DMS 273 treated with DMSO at 0.1 percent for 48 hours (cell line): ENCODE measurements at regions not wholly inside any gene's neighbourhood (a gene's known extent, or its start where the extent isn't known, plus 50 kb on each side); places are given as distances from the start of the nearest gene placed in this dataset.

Source experiments
- DNase-seq: peaks from one replicate; lab custom pipeline; 2025; lab: John Stamatoyannopoulos, UW

DNA sequence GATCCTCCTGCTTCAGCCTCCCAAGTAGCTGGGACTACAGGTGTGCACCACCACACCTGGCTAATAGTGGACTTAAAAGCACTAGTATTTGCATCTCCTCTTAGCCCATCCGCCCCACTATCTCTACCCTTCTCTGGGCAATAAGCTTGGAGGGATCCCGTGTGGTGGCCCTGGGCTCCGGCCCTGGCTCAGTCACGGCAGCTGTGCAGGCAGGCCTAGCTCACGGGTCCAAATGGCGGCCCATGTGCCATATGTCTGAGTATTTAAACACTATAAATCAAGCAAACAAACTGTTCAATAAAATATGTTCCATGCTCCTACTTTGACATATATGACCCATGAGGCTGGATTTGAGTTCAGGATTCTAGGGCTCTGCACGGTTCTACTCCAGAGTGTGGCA lies 118.4 kb downstream of the BANF2 start:
- DNase-seq = no peak

DNA sequence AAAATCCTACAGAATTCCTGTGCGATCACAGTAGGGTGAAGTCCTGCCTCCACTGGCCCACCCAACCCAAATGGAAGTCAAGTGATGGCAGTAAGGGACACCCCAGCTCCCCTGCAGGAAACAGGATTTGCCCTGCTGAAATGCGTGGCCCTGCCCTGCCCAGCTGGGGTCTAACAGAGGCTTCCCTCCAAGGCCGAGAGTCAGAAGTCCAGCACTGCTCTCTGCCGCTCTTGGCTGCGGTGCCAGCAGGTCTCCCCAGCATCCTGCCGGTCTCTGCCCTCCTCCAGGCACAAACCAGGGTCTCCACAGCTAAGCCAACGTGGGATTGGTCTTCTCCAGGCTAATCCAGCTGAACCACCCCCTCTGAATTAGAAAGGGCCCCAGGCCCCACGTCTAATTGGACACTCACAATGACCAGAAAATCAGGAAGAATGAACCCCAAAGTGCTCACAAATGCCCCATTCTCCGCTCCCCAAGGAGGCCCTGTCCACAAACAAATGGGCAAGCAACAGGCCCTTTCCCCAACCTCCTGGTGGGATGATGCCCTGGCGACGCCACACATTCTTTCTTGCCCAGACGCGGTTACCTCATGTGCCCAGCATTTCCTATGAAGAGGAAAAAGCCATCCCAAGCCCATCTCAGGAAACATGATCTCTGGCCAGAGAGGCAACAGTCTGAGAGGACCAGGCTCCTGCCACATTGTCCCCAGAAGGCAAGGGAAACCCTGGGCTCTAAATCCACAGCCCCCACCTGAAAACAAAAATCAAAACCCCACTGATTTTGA lies 117.2 kb downstream of the BANF2 start:
- no peak for DNase-seq

DNA sequence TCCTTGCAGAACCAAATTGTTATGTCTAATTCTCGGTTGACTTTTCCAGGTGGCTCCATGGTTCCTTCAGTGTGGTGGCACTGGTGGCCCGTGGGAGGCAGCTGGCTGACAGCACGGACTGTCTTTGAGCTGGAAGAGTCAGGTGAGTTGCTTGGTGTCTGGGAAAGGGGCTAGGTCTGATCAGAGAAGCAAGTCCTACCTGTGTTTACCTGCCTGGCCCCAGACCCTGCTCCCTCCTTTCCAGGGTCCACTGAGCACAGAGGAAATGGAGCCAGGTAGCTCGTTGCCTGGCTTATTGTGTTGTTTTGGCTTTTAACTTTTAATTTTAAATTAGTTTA lies 111.8 kb downstream of the BANF2 start:
- no peak for DNase-seq

DNA sequence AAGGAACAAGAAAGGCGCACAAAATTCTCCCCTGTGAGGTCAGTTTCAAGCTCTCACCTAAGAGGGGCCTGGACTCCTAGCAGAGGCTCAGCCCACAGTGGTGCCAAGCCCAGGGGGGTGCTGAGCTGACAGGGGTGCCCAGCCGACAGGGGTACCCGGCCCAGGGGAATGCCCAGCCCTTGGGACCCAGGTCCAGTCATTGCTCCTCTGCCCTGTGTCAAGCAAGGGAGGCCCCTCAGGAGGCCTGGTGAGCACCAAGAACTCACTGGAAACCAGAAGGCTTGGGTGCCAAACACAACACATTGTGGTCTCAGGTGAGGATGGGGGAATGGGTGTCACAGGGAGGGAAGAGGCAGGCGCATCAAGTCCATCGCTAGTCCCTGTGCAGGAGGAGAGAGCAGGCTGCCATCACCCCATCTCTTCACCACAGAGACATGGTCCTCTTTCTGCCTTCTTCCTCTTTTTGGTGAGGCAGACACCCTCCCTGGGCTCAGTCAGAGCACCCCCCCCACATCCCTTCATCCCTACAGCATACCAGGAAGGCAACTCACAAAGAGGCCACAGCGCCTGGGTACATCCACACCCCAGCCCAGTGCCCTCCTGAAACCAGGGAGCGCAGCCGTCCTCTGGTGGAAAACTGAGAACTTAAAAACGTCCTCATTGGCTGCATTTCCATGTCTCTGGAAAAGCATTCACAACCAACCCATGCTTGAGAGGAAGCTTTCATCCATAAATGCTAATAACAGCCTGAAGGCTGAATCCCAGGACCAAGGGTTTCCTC lies 111.3 kb downstream of the BANF2 start:
- DNase-seq = no peak

DNA sequence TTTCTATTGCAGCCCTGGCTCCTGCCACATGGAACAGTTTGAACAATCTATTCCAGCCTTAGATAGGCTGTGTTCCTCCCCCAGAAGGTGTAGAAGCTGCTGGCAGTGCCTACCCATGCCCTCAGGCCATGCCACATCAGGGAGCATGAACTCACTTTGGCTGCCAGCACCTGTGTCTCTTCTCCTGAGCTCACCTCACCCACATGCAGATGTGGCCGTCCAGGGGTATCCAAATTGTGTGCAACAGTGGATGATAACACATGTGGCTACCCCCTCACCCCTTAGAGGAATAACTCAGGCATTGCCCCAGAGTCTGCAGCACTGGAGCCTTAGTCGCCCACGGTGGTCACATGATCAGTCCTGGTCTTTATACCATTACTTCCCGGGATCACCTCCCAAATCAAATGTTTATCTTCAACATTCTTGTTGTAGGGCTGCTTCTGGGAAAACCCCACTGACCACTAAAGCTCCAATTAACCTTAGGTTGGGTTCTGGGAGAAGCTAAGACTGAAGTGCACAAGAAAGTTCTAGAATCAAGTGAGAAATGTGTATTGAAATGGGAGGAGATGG lies 110.4 kb downstream of the BANF2 start:
- DNase-seq = no peak

DNA sequence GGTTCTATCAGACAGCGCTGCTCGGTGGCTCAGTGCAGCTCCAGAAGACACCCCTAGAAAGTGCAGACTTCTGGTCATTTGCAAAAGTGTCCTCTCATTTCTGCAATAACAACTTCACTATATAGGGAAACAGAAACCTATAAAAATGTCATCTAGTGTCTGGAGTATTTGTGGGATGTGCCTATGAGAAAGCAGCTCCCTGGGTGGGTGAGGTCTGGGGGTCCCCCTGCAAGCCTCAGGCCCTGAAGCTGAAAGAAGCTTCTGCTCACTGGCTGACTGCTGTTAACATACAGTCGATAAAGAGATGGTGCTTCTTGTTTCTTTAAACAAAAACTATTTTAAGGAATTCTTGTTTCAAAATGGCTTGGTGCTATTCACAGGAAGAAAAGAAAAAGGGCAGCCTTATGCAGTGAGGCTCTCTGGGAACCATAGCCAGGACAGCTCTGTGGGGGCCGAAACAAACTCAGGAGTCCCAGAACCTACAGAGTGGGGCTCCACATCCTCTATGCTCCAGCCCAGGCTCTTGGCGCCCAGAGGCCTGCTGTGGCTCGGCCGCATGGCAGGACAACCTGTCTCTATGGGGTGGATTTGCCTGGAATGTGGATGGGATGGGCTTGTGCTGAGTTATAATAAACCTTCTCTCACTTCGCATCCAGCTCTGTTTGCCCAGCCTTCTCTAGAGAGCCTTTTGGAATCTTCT lies 109.7 kb downstream of the BANF2 start:
- DNase-seq = no peak

DNA sequence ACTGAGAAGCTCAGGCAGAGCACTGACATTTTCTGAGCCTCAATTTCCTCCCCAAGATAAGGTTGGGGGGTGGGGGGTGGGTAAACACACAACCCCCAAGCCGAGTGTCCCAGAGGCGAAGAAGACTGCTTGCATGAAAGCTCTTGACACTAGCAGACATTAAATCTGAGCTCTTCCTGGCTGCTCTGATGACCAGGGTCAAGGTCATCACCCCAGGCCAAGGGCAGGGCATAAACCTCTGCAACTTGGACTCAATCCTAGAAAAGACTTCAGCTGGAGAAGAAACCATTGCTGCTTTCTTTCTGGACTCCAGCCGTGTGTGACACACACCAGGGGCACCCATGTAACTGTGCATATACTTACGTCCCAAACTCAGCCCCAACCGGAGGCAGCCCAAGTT lies 109.0 kb downstream of the BANF2 start:
- no peak for DNase-seq

DNA sequence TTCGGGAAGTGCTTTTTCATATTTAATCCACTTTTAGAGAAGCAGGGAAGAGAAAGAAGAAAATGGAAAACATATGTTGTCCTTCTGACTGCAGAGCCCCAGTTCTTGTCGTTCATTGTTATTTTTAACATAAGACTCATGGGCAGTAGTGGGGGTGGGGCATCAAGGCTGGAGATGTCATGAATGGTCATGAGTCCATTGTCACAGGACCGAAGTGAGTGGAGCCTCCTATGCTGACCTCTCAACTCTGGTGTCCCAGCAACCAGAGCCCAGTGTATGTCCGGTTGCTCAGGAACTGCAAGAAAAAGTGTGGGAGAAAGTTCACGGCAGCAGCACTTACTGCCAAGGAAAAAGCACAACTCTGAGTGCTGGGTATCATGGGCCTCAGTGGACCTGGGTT lies 108.6 kb downstream of the BANF2 start:
- no peak for DNase-seq

DNA sequence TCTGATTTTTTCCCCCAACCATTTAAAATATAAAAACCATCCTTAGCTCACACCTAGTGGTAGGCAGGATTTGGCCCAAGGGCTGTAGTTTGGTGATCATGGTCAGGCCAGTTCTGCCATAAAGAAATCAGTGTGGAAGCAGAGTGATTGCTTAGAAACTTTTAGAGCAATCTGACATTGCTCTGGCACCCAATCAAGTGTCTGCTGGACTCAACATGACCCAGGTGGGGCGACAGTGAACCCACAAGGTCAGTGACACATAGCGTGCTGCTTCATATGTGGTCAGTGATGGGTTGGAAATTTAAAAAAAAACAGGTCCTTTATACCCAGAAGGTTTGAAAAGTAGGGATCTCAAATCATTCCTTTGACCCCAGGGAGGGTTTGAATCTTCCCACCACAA lies 107.9 kb downstream of the BANF2 start:
- no peak for DNase-seq

DNA sequence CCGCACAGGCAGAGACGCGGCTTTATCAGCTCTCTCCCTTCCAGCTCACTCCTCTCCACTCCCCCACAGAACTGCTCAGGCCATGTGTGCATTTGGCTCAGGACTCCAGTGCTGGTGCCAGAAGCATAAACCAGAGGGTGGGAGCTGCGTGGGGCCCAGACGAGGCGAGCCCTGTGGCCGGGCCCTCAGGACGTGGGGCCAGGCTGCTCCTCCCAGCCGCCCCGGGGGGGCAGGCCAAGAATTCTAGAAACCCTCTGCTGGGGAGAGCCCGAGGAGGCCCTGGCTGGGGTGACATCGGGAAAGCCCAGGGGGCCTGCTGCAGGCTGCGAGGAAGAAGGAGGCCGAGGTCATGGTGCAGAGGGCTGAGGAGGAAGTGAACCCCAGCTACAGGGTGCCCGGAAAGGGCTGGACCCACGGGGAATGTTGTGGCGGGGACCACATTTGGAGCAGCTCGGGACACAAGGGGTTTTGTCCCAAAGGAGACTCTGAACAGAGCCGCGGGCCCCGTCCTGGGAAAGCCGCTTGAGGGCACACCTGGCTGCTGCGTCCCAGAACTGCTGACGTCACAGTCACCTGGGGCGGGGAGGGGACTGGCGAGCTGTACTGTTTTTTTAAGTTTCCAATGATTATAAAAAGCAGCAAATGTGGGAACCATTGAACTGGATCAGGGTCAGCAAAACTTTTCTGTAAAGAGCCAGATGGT lies 107.1 kb downstream of the BANF2 start:
- no peak for DNase-seq

DNA sequence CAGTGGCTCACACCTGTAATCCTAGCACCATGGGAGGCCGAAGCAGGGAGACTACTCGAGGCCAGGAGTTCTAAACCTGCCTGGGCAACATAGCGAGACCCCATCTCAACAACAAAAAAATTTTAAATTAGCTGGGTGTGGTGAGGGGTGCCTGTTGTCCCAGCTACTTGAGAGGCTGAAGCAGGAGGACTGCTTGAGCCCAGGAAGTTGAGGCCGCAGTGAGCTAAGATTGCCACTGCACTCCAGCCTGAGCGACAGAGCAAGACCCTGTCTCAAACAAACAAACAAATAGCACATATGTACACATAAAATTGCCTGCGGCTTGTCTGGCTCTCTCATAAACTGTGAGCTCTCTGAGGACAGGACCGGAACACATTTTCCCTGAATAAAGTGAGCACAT lies 106.3 kb downstream of the BANF2 start:
- DNase-seq = no peak

DNA sequence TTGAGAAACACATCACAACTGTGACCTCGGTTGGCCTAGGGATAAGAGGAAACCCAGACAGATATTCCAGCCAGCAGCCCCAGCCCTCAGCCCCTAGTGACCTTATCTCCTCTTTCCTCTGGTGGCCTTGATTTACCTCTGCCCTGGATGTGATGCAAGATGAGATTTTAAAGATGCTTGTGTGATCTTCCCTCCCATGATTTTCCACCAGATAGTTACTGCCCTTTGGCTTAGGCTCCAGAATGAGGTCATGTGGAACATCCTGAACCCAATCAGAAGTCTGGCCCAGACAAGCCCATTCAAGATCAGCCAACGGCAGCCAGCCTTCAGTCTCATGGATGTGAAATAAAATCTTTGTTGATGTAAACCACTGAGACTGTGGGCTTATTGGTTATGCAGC lies 104.0 kb downstream of the BANF2 start:
- DNase-seq = no peak

DNA sequence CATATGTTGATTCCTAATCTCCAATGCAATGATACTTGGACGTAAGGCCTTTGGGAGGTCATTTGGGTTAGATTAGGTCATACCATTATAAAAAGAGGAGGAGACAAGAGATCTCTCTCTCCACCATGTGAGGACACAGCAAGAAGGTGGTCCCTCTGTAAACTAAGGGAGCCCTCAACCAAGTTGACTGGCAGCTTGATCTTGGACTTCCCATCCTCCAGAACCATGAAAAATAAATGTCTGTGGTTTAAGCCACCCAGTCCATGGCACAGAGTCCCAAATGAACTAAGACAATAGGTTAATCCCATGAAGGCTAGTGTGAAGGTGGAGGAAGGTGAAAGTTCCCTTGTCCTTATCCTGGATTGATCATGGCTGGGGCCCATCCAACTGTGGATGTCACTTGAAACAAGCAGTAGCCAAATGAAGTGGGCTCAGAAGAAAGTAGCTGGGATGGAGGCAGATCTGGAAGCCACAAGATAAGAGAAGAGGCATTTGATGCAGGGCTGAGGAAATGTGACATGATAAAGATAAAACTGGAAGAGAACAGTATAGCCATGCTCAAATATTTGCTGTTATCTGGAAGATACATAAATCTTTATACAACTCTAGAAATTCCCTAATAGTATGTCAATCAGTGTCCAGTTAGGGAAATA lies 99.9 kb downstream of the BANF2 start:
- no peak for DNase-seq

DNA sequence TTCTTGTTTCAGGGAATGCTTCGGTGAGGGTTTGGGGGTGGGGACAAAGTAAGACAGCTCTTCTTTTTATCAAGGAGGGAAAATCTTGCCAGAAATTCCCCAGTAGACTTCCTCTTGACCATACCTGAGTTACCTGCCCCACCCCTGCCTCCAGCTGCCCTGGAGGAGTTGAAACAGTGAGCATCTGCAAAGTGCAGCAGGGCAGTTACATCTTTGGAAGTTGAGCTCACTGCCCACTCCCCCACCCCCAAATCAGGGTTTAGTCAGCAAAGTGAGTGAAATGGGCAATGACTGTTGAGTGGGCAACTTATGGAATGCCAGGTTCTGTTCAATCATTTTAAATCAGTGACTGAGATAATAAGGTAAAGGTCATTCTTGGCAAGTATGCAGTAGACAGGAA lies 98.8 kb downstream of the BANF2 start:
- no peak for DNase-seq

DNA sequence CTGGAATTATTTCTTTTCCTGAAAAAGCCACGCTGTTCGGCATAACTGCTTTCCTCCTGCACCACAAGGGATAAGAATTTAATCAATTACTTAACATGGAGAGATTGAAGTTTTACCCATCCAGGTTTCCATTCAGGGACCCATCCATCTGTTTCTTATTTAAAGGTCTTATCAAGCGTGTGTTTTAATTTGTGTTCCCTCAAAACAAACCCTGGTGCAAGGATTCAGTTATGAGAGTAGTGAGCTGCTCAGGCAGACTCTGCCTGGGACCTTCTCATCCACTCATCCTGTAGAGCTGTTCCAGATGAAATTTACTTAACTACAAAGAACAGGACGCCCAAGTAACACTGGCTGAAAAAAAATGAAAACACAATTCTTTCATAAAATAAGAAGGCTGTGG lies 97.8 kb downstream of the BANF2 start:
- DNase-seq = no peak

DNA sequence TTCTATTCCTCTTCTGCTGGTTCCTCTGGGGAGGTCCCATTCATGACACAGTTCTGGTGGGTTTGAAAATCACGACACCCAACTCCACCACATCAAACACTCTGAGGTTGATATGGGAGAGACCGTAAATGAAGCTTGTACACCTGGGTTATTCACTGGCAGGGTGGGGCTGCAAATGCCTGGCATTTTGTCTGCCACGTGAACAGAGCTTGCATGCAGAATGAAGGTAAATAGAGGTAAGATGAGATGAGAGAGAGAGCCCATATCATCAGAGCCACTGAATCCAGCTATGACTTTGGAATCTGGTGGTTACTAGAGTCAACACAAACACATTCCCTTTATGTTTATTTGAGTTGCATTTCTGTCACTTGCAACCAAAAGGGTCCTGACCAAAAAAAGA lies 97.4 kb downstream of the BANF2 start:
- DNase-seq = no peak

DNA sequence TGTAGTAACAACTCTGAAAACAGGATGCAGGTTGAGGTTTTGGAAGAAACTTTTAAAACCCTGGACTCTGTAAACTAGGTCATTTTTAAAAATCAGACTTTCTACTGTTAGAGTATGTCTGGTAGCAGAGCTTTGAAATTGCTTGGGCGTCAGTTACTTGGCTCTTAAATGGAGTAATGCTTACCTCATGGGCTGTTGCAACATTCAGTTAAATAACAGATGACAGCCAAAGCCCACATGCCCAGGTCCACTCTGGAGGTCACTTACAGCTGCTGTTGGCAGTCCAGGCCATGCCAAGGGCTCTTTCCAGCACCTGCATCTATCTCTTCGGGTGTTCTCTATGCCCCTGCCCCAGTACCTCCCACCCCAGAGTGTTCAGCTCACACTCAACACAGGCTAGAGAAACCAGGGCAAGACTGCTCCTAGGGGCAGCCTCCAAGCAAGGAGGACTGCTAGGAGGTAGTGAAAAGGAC lies 96.4 kb downstream of the BANF2 start:
- no peak for DNase-seq

DNA sequence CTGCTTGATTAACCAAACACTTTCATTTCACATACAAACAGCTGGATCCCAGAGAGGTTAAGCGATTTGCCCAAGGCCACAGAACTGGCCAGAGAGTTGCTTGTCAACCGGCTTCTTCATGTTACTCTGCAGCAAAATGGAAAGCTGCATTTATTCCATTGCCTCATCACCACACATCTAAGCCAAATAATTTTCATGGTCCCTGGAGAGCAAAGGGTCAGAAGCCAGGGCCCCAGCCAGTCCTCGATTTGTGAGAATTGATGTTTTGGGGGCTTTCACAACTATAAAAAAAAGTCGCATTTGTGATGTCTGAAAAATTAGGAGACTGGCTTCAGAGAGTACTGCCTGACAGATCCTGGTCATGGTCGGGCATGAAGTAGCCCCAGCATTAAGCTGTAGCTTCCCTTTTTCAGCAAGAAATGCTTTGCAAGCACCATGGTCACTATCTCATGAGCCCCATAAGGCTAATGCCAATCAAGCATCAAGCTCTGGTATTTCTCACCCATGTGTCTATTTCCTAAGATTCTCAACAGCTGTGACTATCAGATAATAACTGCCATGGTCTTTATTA lies 95.8 kb downstream of the BANF2 start:
- no peak for DNase-seq

DNA sequence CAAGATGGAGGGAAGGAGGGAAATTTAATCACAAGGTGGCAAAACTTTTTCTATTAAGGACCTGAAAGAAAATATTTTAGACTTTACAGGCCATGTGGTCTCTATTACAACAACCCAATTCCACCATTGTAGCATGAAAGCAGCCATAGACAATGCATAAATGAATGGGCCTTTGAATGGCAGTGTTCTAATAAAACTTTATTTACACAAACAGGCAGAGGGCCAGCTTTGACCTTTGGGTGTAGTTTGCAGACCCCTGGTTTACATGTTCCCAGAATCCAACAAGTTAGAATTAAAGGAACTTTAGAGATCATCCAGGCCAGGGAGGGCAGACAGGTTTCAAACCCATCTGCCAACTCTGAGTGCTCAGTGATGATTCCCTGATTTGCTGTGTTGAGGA lies 95.2 kb downstream of the BANF2 start:
- no peak for DNase-seq

DNA sequence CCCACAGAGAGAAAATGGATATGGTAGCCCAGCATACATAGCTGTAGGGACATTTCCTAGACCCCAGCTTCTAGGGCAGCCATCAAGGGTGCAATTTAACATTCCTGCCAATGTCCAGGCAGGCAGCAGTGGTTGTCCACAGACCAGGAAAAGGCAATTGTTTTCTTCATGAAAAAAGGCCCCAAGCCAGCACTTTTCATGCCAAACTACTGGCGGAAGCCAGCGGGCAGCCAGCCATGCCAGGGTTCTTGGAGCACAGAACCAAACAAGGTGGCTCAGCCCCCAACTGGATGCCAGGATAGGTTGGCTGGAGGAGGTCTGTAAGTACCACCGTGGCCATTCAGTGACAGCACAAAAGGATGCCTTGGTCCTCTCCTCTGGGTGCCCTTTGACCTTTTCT lies 94.6 kb downstream of the BANF2 start:
- no peak for DNase-seq

DNA sequence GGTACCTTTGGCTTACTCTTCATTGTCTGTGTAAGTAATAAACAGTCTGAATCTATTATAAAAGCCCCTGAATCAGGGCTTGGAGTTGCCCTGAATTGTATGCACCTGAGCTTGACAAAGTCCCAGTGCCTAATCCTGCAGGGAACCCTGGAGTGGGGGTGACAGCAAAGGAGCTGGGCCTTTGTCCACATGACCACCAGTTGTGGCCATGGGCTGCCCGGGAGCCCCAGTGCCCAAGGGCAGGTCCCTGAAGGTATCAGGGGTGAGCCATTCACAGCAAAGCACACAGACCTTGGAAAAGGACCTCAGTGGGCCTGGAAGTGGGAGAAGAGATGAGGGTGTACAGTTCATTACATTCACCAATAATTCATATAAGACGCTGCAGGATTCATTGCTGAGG lies 94.2 kb downstream of the BANF2 start:
- no peak for DNase-seq
